Mucosa of descending colon (tissue), 3 donors: ENCODE measurements at regions not wholly inside any gene's neighbourhood (a gene's known extent, or its start where the extent isn't known, plus 50 kb on each side); places are given as distances from the start of the nearest gene placed in this dataset.

Source experiments
- ATAC-seq: fragments of 200-7000 bp; cut with Tn5 transposase; one replicate; pipeline ENCODE4 v1.9.1; 2020; ENCODE audit warnings: mild to moderate bottlenecking, moderate library complexity
- DNase-seq, 3 donors: peaks; one replicate each; pipeline ENCODE4 v3.0.0-alpha.2; 2020
- H3K36me3 ChIP-seq: fragments of 200-600 bp; one replicate; pipeline ENCODE4 v1.8.0; 2021; ENCODE audit warnings: low read depth, mild to moderate bottlenecking
- H3K4me1 ChIP-seq: fragments of 200-600 bp; one replicate; pipeline ENCODE4 v1.8.0; 2021; ENCODE audit warnings: low read depth, mild to moderate bottlenecking
- H3K4me3 ChIP-seq: fragments of 200-600 bp; one replicate; pipeline ENCODE4 v1.8.0; 2021; ENCODE audit warnings: mild to moderate bottlenecking
- H3K9me3 ChIP-seq: fragments of 200-600 bp; one replicate; pipeline ENCODE4 v1.8.0; 2021; ENCODE audit warnings: mild to moderate bottlenecking
- intact Hi-C, 2 donors: fragments of 100-400 bp; cut with DNase I in 1 of 2; cut with micrococcal nuclease in 1 of 2; formaldehyde crosslinking; loops; one replicate each; pipeline versions ENCODE4 v1.11.0 to v1.11.1; 2022; cut with DNase I, micrococcal nuclease
- TF ChIP-seq, protein P1 (sequence below): fragments of 200-600 bp; IDR thresholded peaks from one replicate; pipeline ENCODE4 v1.8.0; 2022; ENCODE audit warnings: antibody characterized with exemption, mild to moderate bottlenecking
- donor health status: DM: no; HTN: no; CAD: no; lungs with moderate emphysema.
- donor health status: DM: no; HTN: no; CAD: no.
- donor health status: DM: no; HTN: yes; CAD: no.

DNA sequence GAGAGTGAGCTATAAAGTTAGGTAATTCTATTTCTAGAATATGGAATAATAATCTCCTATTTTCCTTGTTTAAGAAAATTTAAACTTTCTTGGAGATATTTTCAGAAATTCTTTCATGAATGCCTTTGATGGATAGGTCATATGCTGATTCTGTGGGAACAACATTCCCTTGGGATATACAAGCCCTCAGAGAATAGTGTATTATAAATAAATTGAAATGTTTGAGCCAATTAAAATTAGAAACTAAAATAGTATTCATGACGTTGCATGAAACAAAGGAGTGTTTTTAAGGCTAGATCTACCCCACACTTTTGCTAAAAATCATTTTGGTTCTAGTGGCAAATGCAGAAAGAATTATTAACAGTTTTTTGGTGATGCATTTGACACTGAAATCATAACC, 269.3 kb upstream of the ANO3 start:
- H3K9me3 ChIP-seq, result no peaks in the 10 kb centered on the region

GRCh38 chr11:26063915-26064314, 268.0 kb upstream of the ANO3 start:
- no peak for ATAC-seq
- intact Hi-C loops, result no loop called here
- H3K4me1 ChIP-seq, result no peaks in the 10 kb centered on the region
- TF ChIP-seq, protein P1, sequence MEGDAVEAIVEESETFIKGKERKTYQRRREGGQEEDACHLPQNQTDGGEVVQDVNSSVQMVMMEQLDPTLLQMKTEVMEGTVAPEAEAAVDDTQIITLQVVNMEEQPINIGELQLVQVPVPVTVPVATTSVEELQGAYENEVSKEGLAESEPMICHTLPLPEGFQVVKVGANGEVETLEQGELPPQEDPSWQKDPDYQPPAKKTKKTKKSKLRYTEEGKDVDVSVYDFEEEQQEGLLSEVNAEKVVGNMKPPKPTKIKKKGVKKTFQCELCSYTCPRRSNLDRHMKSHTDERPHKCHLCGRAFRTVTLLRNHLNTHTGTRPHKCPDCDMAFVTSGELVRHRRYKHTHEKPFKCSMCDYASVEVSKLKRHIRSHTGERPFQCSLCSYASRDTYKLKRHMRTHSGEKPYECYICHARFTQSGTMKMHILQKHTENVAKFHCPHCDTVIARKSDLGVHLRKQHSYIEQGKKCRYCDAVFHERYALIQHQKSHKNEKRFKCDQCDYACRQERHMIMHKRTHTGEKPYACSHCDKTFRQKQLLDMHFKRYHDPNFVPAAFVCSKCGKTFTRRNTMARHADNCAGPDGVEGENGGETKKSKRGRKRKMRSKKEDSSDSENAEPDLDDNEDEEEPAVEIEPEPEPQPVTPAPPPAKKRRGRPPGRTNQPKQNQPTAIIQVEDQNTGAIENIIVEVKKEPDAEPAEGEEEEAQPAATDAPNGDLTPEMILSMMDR, result no peak
- no peaks in the 10 kb centered on the region for H3K9me3 ChIP-seq
- DNase-seq, result no peak
- H3K36me3 ChIP-seq, result no peaks in the 10 kb centered on the region
- no peak overlapping the region for H3K4me3 ChIP-seq

More for the DNA sequence above, 269.3 kb upstream of the ANO3 start:
- no peak overlapping the region for H3K4me3 ChIP-seq
- ATAC-seq, result no peak
- H3K36me3 ChIP-seq, result no peaks in the 10 kb centered on the region
- DNase-seq, result no peak
- intact Hi-C loops, result no loop called here
- no peaks in the 10 kb centered on the region for H3K4me1 ChIP-seq
- TF ChIP-seq, protein P1, result no peak

DNA sequence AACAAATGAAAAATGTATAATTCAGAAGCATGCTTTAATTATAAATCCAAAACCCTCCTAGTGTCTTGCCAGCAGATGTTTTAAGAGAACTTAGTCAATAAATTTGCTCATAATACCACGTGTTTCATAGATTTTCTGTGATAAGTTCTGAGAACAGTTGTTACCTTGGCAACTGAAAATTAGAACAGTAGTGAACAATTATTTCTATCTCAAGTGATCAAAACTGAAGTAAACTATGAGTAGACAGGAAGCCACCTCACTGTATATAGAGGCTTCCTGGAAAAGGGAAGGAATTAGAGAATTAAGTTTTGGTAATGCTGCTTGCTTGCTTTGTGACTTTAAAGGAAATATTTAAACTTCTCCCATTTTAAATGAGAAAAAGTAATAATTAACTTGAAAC, 266.0 kb upstream of the ANO3 start:
- TF ChIP-seq, protein P1, result no peak
- Histone ChIP-seq H3K36me3 (no peaks in the 10 kb centered on the region), H3K9me3 (no peaks in the 10 kb centered on the region), H3K4me3 (no peak overlapping the region), H3K4me1 (no peaks in the 10 kb centered on the region)
- ATAC-seq (no peak), DNase-seq (no peak)
- intact Hi-C loops, result no loop called here

GRCh38 chr11:26070714-26071380, 261.1 kb upstream of the ANO3 start:
- H3K4me3 ChIP-seq, result no peak overlapping the region
- no peaks in the 10 kb centered on the region for H3K9me3 ChIP-seq
- H3K4me1 ChIP-seq, result no peaks in the 10 kb centered on the region
- no peaks in the 10 kb centered on the region for H3K36me3 ChIP-seq
- no peak for DNase-seq
- no peak for ATAC-seq
- intact Hi-C loops, result no loop called here
- TF ChIP-seq, protein P1, result no peak

DNA sequence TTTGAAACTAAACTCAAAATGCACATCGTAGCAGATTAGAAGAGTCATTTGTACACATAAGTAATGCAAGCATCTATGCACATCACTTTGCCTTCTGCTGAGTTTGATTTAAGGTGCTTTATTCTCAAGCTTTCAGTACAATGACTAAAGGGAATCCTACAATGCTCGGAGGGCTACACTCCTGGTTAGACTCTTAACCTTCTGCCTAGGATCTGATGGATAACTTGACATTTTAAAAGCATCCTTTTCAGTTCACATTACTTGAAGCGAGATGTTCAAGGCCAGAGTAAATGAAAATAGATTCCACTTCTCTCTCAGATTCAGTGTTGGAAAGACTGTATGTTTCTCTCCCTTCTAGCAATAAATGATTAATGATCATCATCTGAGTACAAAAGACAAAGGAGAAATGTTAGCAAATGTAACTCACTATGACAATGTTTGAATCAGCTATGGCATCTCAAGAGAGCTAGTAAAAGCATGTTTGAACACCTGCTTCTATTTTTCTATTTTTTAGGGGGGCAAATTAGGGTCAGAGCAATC, 259.2 kb upstream of the ANO3 start:
- Histone ChIP-seq H3K9me3 (no peaks in the 10 kb centered on the region), H3K4me3 (no peak overlapping the region), H3K4me1 (no peaks in the 10 kb centered on the region), H3K36me3 (no peaks in the 10 kb centered on the region)
- ATAC-seq (no peak), DNase-seq (no peak)
- intact Hi-C loops, result no loop called here
- TF ChIP-seq, protein P1, result no peak
